HG03575 (cell line): ENCODE measurements at regions not wholly inside any gene's neighbourhood (a gene's known extent, or its start where the extent isn't known, plus 50 kb on each side); places are given as distances from the start of the nearest gene placed in this dataset.
"Not testable (repeated sequence)": the region's sequence is repeated elsewhere in the genome, so short reads cannot be mapped to it uniquely, and the experiment has no call there.

ENCODE experiments used
- ATAC-seq: cut with Tn5 transposase; IDR thresholded peaks from one replicate; pipeline ENCODE4 v1.9.1; 2021; ENCODE audit not compliant: unreplicated experiment, insufficient number of reproducible peaks, low FRiP score; ENCODE audit errors: extremely low read depth

GRCh38 chr9:108062680-108063079, 573.1 kb upstream of the KLF4 start:
- ATAC-seq = no peak

- no peak for ATAC-seq
These were observed 570.6 kb upstream of the KLF4 start for GRCh38 chr9:108060175-108060574.

GRCh38 chr9:108058135-108058814, 568.7 kb upstream of the KLF4 start:
- no peak for ATAC-seq

- ATAC-seq = no peak
These were observed 568.0 kb upstream of the KLF4 start for GRCh38 chr9:108057421-108058134.

- no peak for ATAC-seq
These were observed 567.3 kb upstream of the KLF4 start for GRCh38 chr9:108056805-108057386.

DNA sequence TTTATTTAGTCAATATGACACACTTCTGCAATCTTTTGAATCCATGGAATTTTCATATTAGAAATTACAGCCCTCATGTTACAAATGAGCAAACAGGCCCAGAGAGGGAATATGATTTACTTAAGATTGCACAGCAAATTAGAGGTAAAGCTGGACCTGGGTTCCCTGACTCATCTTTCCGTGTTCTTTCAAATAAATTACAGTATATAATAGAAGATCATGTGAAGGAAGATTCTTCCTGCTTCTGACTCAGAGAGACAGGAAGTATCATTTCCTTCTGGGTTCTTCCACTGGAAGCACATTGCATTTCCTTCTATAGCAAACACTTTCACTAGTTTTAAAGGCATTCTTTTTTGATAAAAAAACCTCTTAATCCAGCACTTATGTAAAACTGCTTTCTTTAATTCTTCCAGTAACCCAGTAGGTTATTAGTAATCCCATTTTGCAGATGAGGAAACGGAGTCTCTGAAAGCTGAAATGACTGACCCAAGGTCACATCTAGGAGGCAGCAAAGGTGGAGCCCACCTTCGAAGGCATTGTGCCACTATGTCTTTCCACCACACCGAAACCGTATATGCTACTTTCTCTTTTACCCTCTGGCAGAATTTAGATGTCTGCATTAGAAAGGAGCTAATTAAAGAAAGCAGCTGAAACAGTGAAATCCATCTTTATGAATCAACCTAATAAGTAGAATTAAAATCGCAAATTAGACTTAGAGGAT, 566.7 kb upstream of the KLF4 start:
- no peak for ATAC-seq

GRCh38 chr9:108054131-108054630, 564.6 kb upstream of the KLF4 start:
- ATAC-seq = no peak

DNA sequence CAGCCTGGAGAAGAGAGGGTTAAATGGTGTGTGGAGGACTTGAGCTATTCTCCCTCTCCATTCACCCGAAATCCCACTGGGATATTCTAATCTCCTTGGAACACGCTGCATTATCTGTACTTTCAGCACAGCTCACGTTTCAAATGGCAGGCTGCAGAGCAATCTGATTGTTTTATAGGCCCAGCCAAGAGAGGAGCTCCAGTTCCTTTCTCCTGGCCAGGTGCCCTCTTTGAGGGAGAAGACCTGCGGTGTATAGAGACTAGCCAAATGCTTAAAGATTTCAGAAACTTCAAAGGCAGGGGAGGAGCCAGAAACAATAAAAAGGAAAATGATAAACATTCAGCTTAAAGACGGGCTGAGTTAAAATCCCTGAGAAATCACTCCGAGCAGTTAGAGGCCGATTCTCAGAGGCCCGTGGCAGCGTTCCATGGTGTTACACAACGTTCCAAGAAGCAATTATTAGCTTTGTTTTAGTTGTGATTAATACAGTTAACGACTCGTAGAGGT, 564.0 kb upstream of the KLF4 start:
- no peak for ATAC-seq

- ATAC-seq = no peak
These were observed 563.0 kb upstream of the KLF4 start for GRCh38 chr9:108052431-108053080.

- no peak for ATAC-seq
These were observed 561.3 kb upstream of the KLF4 start for GRCh38 chr9:108050894-108051293.

- no peak for ATAC-seq
These were observed 560.3 kb upstream of the KLF4 start for GRCh38 chr9:108049671-108050494.

GRCh38 chr9:108049026-108049607, 559.5 kb upstream of the KLF4 start:
- no peak for ATAC-seq

DNA sequence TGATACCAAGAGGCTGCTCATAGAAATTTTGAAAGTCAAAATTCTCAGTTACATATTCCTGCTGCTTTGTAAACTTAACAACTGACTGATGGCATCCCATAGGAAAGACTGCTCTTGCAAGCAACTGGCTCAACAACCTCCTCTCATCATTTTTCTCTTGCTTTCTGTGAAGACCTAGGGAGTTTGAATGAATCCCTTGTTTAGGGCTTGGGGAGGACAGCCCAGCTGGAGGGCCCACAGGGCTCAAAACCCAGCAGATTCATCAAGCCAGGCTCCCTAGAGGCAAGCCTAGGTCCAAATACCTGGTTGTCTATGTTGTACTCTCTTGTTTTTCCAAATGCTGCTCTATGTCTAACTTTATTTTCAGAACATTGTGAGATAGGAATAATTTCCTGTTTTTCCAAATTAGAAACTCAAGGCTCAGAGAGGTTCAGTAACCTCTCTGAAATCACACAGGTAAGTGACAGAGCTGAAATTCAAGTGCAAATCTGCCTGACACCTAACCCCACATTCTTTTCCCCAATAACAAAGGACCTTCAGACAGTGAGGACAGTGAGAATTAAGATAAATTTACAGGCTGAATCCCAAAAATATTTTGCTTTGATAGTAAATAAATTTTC, 558.9 kb upstream of the KLF4 start:
- ATAC-seq = no peak

GRCh38 chr9:108047777-108048176, 558.2 kb upstream of the KLF4 start:
- not testable (repeated sequence) for ATAC-seq

DNA sequence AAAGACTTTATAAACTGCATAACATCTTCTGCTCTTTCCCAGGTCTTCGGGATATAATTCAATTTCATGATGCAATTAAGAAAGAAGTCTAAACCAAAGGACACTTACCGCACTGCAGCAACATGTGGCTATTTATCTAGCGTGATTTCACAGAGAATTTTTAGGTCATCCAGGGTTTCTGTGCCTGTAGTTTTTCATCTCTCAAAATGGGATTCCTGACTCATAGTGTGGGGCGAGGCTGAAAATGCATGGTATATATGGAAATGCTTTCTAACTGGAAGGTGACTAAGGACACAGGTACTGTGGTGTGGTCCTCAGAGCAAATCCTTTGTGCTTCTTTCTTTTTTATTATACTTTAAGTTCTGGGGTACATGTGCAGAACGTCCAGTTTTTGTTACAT, 557.7 kb upstream of the KLF4 start:
- ATAC-seq = no peak

DNA sequence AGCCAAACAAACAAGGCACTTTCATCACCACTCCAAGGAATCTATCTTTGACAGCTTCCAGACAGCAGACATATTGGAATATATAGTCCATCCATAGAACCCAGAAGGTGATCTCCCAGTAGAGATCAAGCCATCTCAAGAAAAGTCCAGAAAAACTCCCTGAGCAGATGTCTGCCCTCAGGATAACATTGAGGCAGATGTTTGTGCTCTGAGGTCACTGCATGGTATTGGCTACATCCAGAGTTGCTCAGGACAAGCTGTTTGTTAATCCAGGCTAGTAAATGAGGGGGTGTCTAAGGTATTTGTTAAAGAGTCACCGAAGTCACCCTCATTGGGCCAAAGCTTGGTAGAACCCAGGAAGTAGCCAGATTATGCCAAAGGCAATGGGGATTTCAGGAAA, 556.3 kb upstream of the KLF4 start:
- ATAC-seq = no peak

DNA sequence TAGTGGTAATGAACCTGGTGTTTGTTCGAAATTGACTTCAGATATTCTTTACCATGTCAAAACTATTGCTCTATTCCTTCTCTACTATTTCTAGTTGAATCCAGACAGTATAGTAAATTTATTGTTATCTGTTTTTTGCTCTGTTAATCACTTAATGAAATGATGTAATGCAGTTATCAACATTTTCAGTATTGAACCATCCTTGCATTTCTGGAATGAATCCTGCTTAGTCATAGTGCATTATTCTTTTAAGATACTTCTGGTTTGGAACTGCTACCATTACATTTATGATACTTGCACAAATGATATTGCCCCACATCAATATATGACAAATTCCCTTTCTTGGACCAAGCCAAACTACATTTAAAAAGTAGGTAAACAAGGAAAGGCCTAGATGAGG, 554.0 kb upstream of the KLF4 start:
- no peak for ATAC-seq
